SU-DHL-6 (cell line): ENCODE measurements at regions not wholly inside any gene's neighbourhood (a gene's known extent, or its start where the extent isn't known, plus 50 kb on each side); places are given as distances from the start of the nearest gene placed in this dataset.

Source experiments
- EZH2phosphoT487 ChIP-seq: fragments of 200-600 bp; sonication (generic), shearing (Covaris generic); conservative IDR thresholded peaks from 2 replicates; pipeline ENCODE4 v1.6.1; 2018; ENCODE audit warnings: mild to moderate bottlenecking, antibody characterized with exemption, low read length, moderate library complexity, mixed read lengths
- TF ChIP-seq, protein P1 (sequence below): fragments of 200-600 bp; sonication (generic); IDR thresholded peaks from one replicate; pipeline ENCODE4 v1.5.1; 2017; ENCODE audit warnings: antibody characterized with exemption, mild to moderate bottlenecking, low read length, moderate library complexity; ENCODE audit not compliant: insufficient read depth, poor library complexity, severe bottlenecking

DNA sequence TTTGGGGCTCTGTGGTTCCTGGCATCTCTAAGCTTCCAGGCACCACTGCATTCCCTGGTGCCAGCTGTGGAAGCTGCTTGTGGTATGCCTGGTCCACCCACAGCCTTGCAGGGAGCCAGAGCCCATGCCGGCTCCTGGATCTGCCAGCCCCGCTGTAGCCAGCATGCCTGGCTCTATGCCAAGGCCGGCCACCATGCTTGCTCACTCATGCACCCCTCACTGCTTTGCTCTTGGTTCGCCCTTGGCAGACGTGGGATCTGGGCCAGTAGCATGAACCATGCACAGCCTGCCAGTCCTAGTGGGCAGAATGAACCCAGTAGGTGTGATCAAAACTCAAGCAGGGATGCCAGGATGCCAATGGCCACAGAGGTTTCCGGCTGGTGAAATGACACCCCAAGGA is 634.2 kb upstream of the TMEFF2 start:
- TF ChIP-seq, protein P1, sequence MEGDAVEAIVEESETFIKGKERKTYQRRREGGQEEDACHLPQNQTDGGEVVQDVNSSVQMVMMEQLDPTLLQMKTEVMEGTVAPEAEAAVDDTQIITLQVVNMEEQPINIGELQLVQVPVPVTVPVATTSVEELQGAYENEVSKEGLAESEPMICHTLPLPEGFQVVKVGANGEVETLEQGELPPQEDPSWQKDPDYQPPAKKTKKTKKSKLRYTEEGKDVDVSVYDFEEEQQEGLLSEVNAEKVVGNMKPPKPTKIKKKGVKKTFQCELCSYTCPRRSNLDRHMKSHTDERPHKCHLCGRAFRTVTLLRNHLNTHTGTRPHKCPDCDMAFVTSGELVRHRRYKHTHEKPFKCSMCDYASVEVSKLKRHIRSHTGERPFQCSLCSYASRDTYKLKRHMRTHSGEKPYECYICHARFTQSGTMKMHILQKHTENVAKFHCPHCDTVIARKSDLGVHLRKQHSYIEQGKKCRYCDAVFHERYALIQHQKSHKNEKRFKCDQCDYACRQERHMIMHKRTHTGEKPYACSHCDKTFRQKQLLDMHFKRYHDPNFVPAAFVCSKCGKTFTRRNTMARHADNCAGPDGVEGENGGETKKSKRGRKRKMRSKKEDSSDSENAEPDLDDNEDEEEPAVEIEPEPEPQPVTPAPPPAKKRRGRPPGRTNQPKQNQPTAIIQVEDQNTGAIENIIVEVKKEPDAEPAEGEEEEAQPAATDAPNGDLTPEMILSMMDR, result no peak
- TF ChIP-seq EZH2phosphoT487, result no peak
